K562 (cell line): ENCODE measurements at regions not wholly inside any gene's neighbourhood (a gene's known extent, or its start where the extent isn't known, plus 50 kb on each side); places are given as distances from the start of the nearest gene placed in this dataset.

Source experiments
- ATAC-seq: fragments of 200-7000 bp; cut with Tn5 transposase; 3 replicates; pipeline ENCODE4 v1.9.1; 2020; ENCODE audit warnings: moderate library complexity
- BruUV-seq: library from RNA; stranded (reverse); fragments of 400-500 nt; replicated peaks from 2 replicates; lab custom pipeline; 2021; lab: Mats Ljungman, UMichigan
- CTCF ChIA-PET: fragments of 300-600 bp; formaldehyde crosslinking; extraction: SDS; loops from one replicate; lab custom pipeline; 2021; ENCODE audit warnings: low intra/inter-chr PET ratio; lab: Yijun Ruan, JAX
- POLR2A ChIA-PET: fragments of 300-600, 350-650 bp; sonication (Branson Sonifier 250); formaldehyde crosslinking; extraction: SDS; loops from one replicate; lab custom pipeline; 2021; ENCODE audit warnings: antibody characterized with exemption, inconsistent platforms; lab: Yijun Ruan, JAX
- DNase-seq, 4 experiments: peaks; one replicate each; pipeline versions ENCODE4 v3.0.0 to v3.0.0-alpha.2; 2011 to 2018; ENCODE audit warnings: low spot score in 3 of 4, mixed read lengths in 3 of 4; ENCODE audit errors: extremely low read depth in 1 of 4
- FAIRE-seq: peaks from 2 replicates; lab custom pipeline; 2011; peaks lifted over from hg19 to GRCh38; lab: Jason Lieb, UNC
- H2AFZ ChIP-seq: 2 replicates; pipeline ENCODE4 v1.6.0; 2011; ENCODE audit warnings: low read depth, low read length, control low read depth, inconsistent platforms
- H3K27ac ChIP-seq: fragments of 200-600 bp; 3 replicates; pipeline ENCODE4 v1.8.0; 2011; ENCODE audit warnings: low read depth, mild to moderate bottlenecking, control low read depth, inconsistent platforms, low read length, moderate library complexity, mixed read lengths; ENCODE audit errors: extremely low read depth
- H3K27me3 ChIP-seq, 2 experiments: fragments of 300-600 bp in 1 of 2; 2 replicates in 1 of 2; 3 replicates in 1 of 2; pipeline versions ENCODE4 v1.6.0 to v1.8.0; 2011; ENCODE audit warnings: inconsistent platforms in 2 of 2, low read length in 2 of 2, mild to moderate bottlenecking in 1 of 2, mixed read lengths in 1 of 2, moderate library complexity in 1 of 2; ENCODE audit not compliant: control insufficient read depth in 2 of 2, insufficient read depth in 2 of 2
- H3K36me3 ChIP-seq: fragments of 300-600 bp; 3 replicates; pipeline ENCODE4 v1.8.0; 2011; ENCODE audit warnings: mild to moderate bottlenecking, low read length, inconsistent platforms; ENCODE audit not compliant: control insufficient read depth, insufficient read depth
- H3K4me1 ChIP-seq, 2 experiments: fragments of 200-600 bp in 1 of 2; replicated peaks in 1 of 2; 2 replicates in 1 of 2; 3 replicates in 1 of 2; pipeline versions ENCODE4 v1.5.1 to v1.8.0; 2011; ENCODE audit warnings: inconsistent platforms in 2 of 2, low read length in 2 of 2, mild to moderate bottlenecking in 1 of 2, mixed read lengths in 1 of 2, moderate library complexity in 1 of 2; ENCODE audit not compliant: control insufficient read depth in 2 of 2, insufficient read depth in 2 of 2
- H3K4me2 ChIP-seq: 2 replicates; pipeline ENCODE4 v1.6.1; 2011; ENCODE audit warnings: low read length, control low read depth, inconsistent platforms, mixed read lengths; ENCODE audit not compliant: insufficient read depth
- H3K4me3 ChIP-seq: fragments of 200-600 bp; sonication (generic), shearing (Covaris generic); 2 replicates; pipeline ENCODE4 v1.5.1; 2016; ENCODE audit warnings: control low read depth, inconsistent platforms
- H3K79me2 ChIP-seq: fragments of 200-600 bp; 3 replicates; pipeline ENCODE4 v1.8.0; 2011; ENCODE audit warnings: low read length, inconsistent platforms; ENCODE audit not compliant: control insufficient read depth, insufficient read depth
- H3K9ac ChIP-seq, 2 experiments: 2 replicates each; pipeline versions ENCODE4 v1.6.0 to v1.6.1; 2011; ENCODE audit warnings: low read depth in 2 of 2, low read length in 2 of 2, control low read depth in 1 of 2, inconsistent platforms in 1 of 2, mild to moderate bottlenecking in 1 of 2, mixed read lengths in 1 of 2; ENCODE audit not compliant: insufficient read depth in 1 of 2
- H3K9me1 ChIP-seq: one replicate; pipeline ENCODE4 v1.6.0; 2011; ENCODE audit warnings: inconsistent platforms, mild to moderate bottlenecking, low read length, moderate library complexity; ENCODE audit not compliant: control insufficient read depth, insufficient read depth
- H3K9me3 ChIP-seq: replicated peaks from 2 replicates; pipeline ENCODE4 v1.5.1; 2011; ENCODE audit warnings: low read depth, low read length, inconsistent platforms; ENCODE audit not compliant: control insufficient read depth, insufficient read depth
- H4K20me1 ChIP-seq: replicated peaks from 2 replicates; pipeline ENCODE4 v1.6.1; 2011; ENCODE audit warnings: low read length, inconsistent platforms, mixed read lengths; ENCODE audit not compliant: control insufficient read depth, insufficient read depth
- ATF7 ChIP-seq: fragments of 450-650 bp; IDR thresholded peaks from 2 replicates; pipeline ENCODE4 v1.7.1; 2014; ENCODE audit warnings: mild to moderate bottlenecking, moderate library complexity
- CBFB ChIP-seq: sonication (generic); formaldehyde crosslinking; IDR thresholded peaks from 2 replicates; pipeline ENCODE4 v1.4.0; 2020; ENCODE audit warnings: mild to moderate bottlenecking, missing genetic modification reagents
- IRF2 ChIP-seq: sonication (generic); formaldehyde crosslinking; IDR thresholded peaks from 2 replicates; pipeline ENCODE4 v1.8.1; 2022; ENCODE audit warnings: mild to moderate bottlenecking, missing genetic modification reagents
- KDM2B ChIP-seq: fragments of 250-450 bp; sonication (Bioruptor Pico); IDR thresholded peaks from 2 replicates; pipeline ENCODE4 v1.8.0; 2021; ENCODE audit warnings: mild to moderate bottlenecking, moderate library complexity
- KDM4B ChIP-seq, 2 experiments: fragments of 450-650 bp in 1 of 2; sonication (generic) in 1 of 2; IDR thresholded peaks; 2 replicates each; pipeline ENCODE4 v1.6.1; 2016 to 2017; ENCODE audit warnings: borderline replicate concordance in 2 of 2, antibody characterized with exemption in 1 of 2, low read depth in 1 of 2, mild to moderate bottlenecking in 1 of 2
- PHB ChIP-seq: fragments of 250-450 bp; sonication (Bioruptor Pico); IDR thresholded peaks from 2 replicates; pipeline ENCODE4 v1.5.0; 2021
- PTBP1 ChIP-seq: fragments of 200-400 bp; formaldehyde crosslinking; IDR thresholded peaks from 2 replicates; pipeline ENCODE4 v1.6.1; 2017; ENCODE audit warnings: low read depth, low read length
- PURB ChIP-seq: sonication (generic); formaldehyde crosslinking; IDR thresholded peaks from 2 replicates; pipeline ENCODE4 v1.9.0; 2021; ENCODE audit warnings: low read depth, mild to moderate bottlenecking, missing genetic modification reagents
- RBM17 ChIP-seq: fragments of 200-400 bp; formaldehyde crosslinking; IDR thresholded peaks from 2 replicates; pipeline ENCODE4 v1.6.1; 2017; ENCODE audit warnings: low read depth, mild to moderate bottlenecking, low read length, borderline replicate concordance
- RBM39 ChIP-seq: fragments of 200-400 bp; formaldehyde crosslinking; optimal IDR thresholded peaks from 2 replicates; pipeline ENCODE3; 2018; ENCODE audit warnings: low read depth, low read length
- SPI1 ChIP-seq: IDR thresholded peaks from 2 replicates; pipeline ENCODE4 v1.6.1; 2011; ENCODE audit warnings: low read depth, low read length, control low read depth, borderline replicate concordance
- ZNF133 ChIP-seq: fragments of 250-450 bp; sonication (Bioruptor Pico); IDR thresholded peaks from 2 replicates; pipeline ENCODE4 v1.4.0; 2020; ENCODE audit warnings: mild to moderate bottlenecking
- ZNF644 ChIP-seq: fragments of 200-800 bp; sonication (Bioruptor generic); IDR thresholded peaks from 2 replicates; pipeline ENCODE4 v1.6.1; 2016; ENCODE audit warnings: low read depth, missing genetic modification characterization, missing compliant biosample characterization
- WGBS: fragments of 100-300 bp; shearing (Covaris generic); methylation state at CpG from one replicate; pipeline ENCODE4 v1.1.6; 2016; ENCODE audit warnings: low coverage, mixed read lengths; ENCODE audit not compliant: insufficient coverage; ENCODE audit errors: missing lambda C conversion rate; 5-methylcytosine and 5-hydroxymethylcytosine counted together
- in situ Hi-C: fragments of 300-500 bp; cut with MboI; formaldehyde crosslinking; loops from 4 replicates; pipeline ENCODE4 v1.15.0; 2018; ENCODE audit warnings: inconsistent platforms, mixed read lengths
- intact Hi-C: fragments of 100-400 bp; cut with micrococcal nuclease; formaldehyde crosslinking; loops from 2 replicates; pipeline ENCODE4 v1.14.2; 2022
- TF ChIP-seq, protein P1 (sequence below): IDR thresholded peaks from 3 replicates; pipeline ENCODE4 v1.6.1; 2011; ENCODE audit warnings: borderline replicate concordance, mild to moderate bottlenecking, moderate library complexity; ENCODE audit not compliant: insufficient read length; ENCODE audit errors: extremely low read depth
- TF ChIP-seq, protein P2 (sequence below), 2 experiments: fragments of 450-650 bp in 1 of 2; sonication (generic) in 1 of 2; formaldehyde crosslinking; conservative IDR thresholded peaks; 2 replicates each; pipeline versions ENCODE4 v1.4.0 to v1.8.1; 2020 to 2022; ENCODE audit warnings: mild to moderate bottlenecking in 1 of 2, missing genetic modification reagents in 1 of 2

GRCh38 chr5:93336330-93337110, 244.5 kb downstream of the NR2F1-AS1 start:
- no peaks in the 10 kb centered on the region for H3K79me2 ChIP-seq
- ChIA-PET POLR2A (no interaction called here), CTCF (no interaction called here)
- DNase-seq (no peak), ATAC-seq (no peak), FAIRE-seq (no peak)
- in situ Hi-C loops, result no loop called here
- no peaks in the 10 kb centered on the region for H4K20me1 ChIP-seq
- H3K36me3 ChIP-seq, result no peaks in the 10 kb centered on the region
- no peak overlapping the region for H3K9ac ChIP-seq
- no peaks in the 10 kb centered on the region for H3K9me3 ChIP-seq
- intact Hi-C loops, result no loop called here
- H3K9me1 ChIP-seq, result no peaks in the 10 kb centered on the region
- no peak overlapping the region for H2AFZ ChIP-seq
- no peak overlapping the region for H3K4me2 ChIP-seq
- no TSS peak for BruUV-seq
- no peak overlapping the region for H3K27ac ChIP-seq
- no peak overlapping the region for H3K4me3 ChIP-seq
- no peaks in the 10 kb centered on the region for H3K4me1 ChIP-seq
- H3K27me3 ChIP-seq, result no peaks in the 10 kb centered on the region
- 0% methylated on average over 3 of the region's 3 CpGs for WGBS
- TF ChIP-seq ZNF133 (CRISPR knock-in tag) (no peak), PTBP1 (no peak), RBM17 (no peak), IRF2 (CRISPR knock-in tag) (no peak), ZNF644 (no peak), KDM2B (CRISPR knock-in tag) (no peak), KDM4B (IDR thresholded peaks at IDR 0.05; ENCODE audit: borderline replicate concordance in 2 of 2, low read depth in 1 of 2) (no peak), CBFB (CRISPR knock-in tag) (no peak), PHB (CRISPR knock-in tag) (no peak), PURB (no peak), SPI1 (no peak), ATF7 (no peak), RBM39 (no peak)
- TF ChIP-seq, protein P1, sequence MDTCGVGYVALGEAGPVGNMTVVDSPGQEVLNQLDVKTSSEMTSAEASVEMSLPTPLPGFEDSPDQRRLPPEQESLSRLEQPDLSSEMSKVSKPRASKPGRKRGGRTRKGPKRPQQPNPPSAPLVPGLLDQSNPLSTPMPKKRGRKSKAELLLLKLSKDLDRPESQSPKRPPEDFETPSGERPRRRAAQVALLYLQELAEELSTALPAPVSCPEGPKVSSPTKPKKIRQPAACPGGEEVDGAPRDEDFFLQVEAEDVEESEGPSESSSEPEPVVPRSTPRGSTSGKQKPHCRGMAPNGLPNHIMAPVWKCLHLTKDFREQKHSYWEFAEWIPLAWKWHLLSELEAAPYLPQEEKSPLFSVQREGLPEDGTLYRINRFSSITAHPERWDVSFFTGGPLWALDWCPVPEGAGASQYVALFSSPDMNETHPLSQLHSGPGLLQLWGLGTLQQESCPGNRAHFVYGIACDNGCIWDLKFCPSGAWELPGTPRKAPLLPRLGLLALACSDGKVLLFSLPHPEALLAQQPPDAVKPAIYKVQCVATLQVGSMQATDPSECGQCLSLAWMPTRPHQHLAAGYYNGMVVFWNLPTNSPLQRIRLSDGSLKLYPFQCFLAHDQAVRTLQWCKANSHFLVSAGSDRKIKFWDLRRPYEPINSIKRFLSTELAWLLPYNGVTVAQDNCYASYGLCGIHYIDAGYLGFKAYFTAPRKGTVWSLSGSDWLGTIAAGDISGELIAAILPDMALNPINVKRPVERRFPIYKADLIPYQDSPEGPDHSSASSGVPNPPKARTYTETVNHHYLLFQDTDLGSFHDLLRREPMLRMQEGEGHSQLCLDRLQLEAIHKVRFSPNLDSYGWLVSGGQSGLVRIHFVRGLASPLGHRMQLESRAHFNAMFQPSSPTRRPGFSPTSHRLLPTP, result no peak
- TF ChIP-seq, protein P2, sequence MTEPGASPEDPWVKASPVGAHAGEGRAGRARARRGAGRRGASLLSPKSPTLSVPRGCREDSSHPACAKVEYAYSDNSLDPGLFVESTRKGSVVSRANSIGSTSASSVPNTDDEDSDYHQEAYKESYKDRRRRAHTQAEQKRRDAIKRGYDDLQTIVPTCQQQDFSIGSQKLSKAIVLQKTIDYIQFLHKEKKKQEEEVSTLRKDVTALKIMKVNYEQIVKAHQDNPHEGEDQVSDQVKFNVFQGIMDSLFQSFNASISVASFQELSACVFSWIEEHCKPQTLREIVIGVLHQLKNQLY (CRISPR knock-in tag; conservative IDR thresholded peaks at IDR 0.05), result no peak
